DND-41 (cell line): ENCODE measurements at regions not wholly inside any gene's neighbourhood (a gene's known extent, or its start where the extent isn't known, plus 50 kb on each side); places are given as distances from the start of the nearest gene placed in this dataset.

Experiments
- ATAC-seq: fragments of 200-7000 bp; cut with Tn5 transposase; 3 replicates; pipeline ENCODE4 v1.9.1; 2021; ENCODE audit warnings: low read depth; ENCODE audit not compliant: insufficient read depth
- DNase-seq: peaks from one replicate; pipeline ENCODE4 v3.0.0-alpha.2; 2020
- H2AFZ ChIP-seq: 2 replicates; pipeline ENCODE4 v1.6.0; 2012; ENCODE audit warnings: low read depth, low read length
- H3K27ac ChIP-seq: 2 replicates; pipeline ENCODE4 v1.5.1; 2012; ENCODE audit warnings: low read length, inconsistent platforms
- H3K27me3 ChIP-seq: fragments of 200-600 bp; sonication (generic); 2 replicates; pipeline ENCODE4 v1.6.0; 2012; ENCODE audit warnings: low read length, mild to moderate bottlenecking, inconsistent platforms; ENCODE audit not compliant: insufficient read depth, poor library complexity
- H3K36me3 ChIP-seq: 2 replicates; pipeline ENCODE4 v1.5.1; 2012; ENCODE audit warnings: low read length, inconsistent platforms; ENCODE audit not compliant: insufficient read depth
- H3K4me1 ChIP-seq: 2 replicates; pipeline ENCODE4 v1.5.1; 2012; ENCODE audit warnings: mild to moderate bottlenecking, low read length; ENCODE audit not compliant: insufficient read depth
- H3K4me2 ChIP-seq: 2 replicates; pipeline ENCODE4 v1.6.0; 2012; ENCODE audit warnings: mild to moderate bottlenecking, moderate library complexity, low read length, inconsistent platforms; ENCODE audit not compliant: insufficient read depth
- H3K4me3 ChIP-seq, 2 experiments: fragments of 200-600 bp in 1 of 2; shearing (Covaris generic) in 1 of 2; 2 replicates each; pipeline ENCODE4 v1.5.1; 2012 to 2016; ENCODE audit warnings: inconsistent platforms in 2 of 2, low read length in 2 of 2, mild to moderate bottlenecking in 2 of 2, low read depth in 1 of 2, moderate library complexity in 1 of 2
- H3K79me2 ChIP-seq: 2 replicates; pipeline ENCODE4 v1.6.0; 2012; ENCODE audit warnings: low read length, inconsistent platforms; ENCODE audit not compliant: insufficient read depth
- H3K9ac ChIP-seq: 2 replicates; pipeline ENCODE4 v1.6.0; 2012; ENCODE audit warnings: low read depth, mild to moderate bottlenecking, inconsistent platforms, low read length, moderate library complexity
- H3K9me3 ChIP-seq: 2 replicates; pipeline ENCODE4 v1.5.1; 2012; ENCODE audit warnings: low read length, moderate library complexity, mild to moderate bottlenecking, inconsistent platforms; ENCODE audit not compliant: insufficient read depth, severe bottlenecking
- H4K20me1 ChIP-seq: 2 replicates; pipeline ENCODE4 v1.6.0; 2012; ENCODE audit warnings: low read length; ENCODE audit not compliant: insufficient read depth
- EZH2 ChIP-seq: IDR thresholded peaks from 3 replicates; pipeline ENCODE4 v1.6.1; 2012; ENCODE audit warnings: borderline replicate concordance, low read depth, mild to moderate bottlenecking, moderate library complexity, low read length, inconsistent platforms; ENCODE audit not compliant: severe bottlenecking
- TF ChIP-seq, protein P1 (sequence below): IDR thresholded peaks from 2 replicates; pipeline ENCODE4 v1.5.1; 2012; ENCODE audit warnings: borderline replicate concordance, low read length, moderate library complexity, mild to moderate bottlenecking; ENCODE audit not compliant: poor library complexity, severe bottlenecking; ENCODE audit errors: extremely low read depth

DNA sequence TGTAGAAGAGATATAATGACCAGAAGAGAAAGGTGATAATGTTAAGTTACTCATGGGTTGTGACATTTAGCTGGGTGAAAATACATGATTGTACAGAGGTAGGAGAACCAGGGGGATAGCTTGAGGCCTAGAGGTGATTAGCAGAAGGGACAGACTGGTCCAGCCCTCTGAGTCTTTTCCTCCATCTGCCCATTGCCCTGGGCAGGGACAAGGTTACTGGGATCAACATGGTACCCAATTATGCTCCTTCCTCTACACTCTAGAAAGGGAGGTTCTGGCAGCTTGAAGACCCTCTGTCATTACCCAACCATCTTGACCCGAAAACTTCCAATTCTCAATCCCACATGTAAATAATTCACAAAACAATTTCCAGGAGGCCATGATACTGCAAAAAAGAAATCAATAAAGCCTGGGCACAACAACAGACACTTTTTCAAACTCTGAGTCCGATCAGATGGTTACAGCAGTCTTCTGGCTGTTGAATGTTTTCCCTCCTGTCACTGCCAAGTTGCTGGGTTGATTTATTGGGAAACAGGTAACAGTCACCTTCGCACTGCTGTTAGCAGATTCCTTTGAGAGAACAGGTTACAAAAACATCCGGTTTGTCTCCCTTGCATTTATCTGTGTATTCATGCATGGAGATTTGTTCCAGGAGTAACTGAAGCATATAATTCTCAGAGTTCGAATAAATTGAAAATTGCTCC lies 239.1 kb upstream of the HTR2A start:
- no peaks in the 10 kb centered on the region for H4K20me1 ChIP-seq
- no peaks in the 10 kb centered on the region for H3K36me3 ChIP-seq
- no peak overlapping the region for H2AFZ ChIP-seq
- H3K79me2 ChIP-seq: no peaks in the 10 kb centered on the region
- H3K9me3 ChIP-seq: no peaks in the 10 kb centered on the region
- no peak overlapping the region for H3K9ac ChIP-seq
- TF ChIP-seq, protein P1, sequence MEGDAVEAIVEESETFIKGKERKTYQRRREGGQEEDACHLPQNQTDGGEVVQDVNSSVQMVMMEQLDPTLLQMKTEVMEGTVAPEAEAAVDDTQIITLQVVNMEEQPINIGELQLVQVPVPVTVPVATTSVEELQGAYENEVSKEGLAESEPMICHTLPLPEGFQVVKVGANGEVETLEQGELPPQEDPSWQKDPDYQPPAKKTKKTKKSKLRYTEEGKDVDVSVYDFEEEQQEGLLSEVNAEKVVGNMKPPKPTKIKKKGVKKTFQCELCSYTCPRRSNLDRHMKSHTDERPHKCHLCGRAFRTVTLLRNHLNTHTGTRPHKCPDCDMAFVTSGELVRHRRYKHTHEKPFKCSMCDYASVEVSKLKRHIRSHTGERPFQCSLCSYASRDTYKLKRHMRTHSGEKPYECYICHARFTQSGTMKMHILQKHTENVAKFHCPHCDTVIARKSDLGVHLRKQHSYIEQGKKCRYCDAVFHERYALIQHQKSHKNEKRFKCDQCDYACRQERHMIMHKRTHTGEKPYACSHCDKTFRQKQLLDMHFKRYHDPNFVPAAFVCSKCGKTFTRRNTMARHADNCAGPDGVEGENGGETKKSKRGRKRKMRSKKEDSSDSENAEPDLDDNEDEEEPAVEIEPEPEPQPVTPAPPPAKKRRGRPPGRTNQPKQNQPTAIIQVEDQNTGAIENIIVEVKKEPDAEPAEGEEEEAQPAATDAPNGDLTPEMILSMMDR: no peak
- no peak for TF ChIP-seq EZH2
- no peak overlapping the region for H3K4me3 ChIP-seq
- no peak for ATAC-seq
- H3K27me3 ChIP-seq: peaks cover 1% of the 10 kb centered on the region
- no peak overlapping the region for H3K27ac ChIP-seq
- H3K4me1 ChIP-seq: no peaks in the 10 kb centered on the region
- no peak for DNase-seq
- H3K4me2 ChIP-seq: no peak overlapping the region

DNA sequence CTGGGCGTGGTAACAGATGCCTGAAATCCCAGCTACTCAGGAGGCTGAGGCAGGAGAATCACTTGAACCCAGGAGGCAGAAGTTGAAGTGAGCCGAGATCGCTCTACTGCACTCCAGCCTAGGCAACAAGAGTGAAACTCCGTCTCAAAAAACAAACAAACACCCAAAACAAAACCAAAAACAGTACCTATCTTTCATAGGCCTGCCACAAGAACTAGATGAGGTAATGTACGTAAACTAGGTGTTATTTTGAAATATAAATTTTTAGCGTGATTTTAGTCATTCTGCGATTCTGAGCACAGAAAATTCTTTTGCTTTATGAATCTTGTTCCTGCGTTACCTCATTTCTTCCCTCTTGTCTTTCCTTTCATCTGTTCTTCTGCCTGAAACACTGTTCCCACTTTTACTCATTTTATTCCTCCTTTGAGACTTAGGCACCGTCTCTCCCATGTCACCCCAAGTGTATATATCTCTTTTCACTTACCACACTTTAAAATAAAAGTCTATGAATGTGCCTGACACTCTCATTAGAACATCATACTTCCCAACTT lies 238.2 kb upstream of the HTR2A start:
- no peaks in the 10 kb centered on the region for H3K79me2 ChIP-seq
- H3K9ac ChIP-seq: no peak overlapping the region
- no peak overlapping the region for H3K4me2 ChIP-seq
- peaks cover 11% of the 10 kb centered on the region for H3K27me3 ChIP-seq
- H3K4me3 ChIP-seq: no peak overlapping the region
- no peaks in the 10 kb centered on the region for H3K4me1 ChIP-seq
- no peak for ATAC-seq
- no peaks in the 10 kb centered on the region for H3K9me3 ChIP-seq
- H3K27ac ChIP-seq: no peak overlapping the region
- no peak for DNase-seq
- no peak for TF ChIP-seq EZH2
- H2AFZ ChIP-seq: no peak overlapping the region
- H3K36me3 ChIP-seq: no peaks in the 10 kb centered on the region
- H4K20me1 ChIP-seq: no peaks in the 10 kb centered on the region

DNA sequence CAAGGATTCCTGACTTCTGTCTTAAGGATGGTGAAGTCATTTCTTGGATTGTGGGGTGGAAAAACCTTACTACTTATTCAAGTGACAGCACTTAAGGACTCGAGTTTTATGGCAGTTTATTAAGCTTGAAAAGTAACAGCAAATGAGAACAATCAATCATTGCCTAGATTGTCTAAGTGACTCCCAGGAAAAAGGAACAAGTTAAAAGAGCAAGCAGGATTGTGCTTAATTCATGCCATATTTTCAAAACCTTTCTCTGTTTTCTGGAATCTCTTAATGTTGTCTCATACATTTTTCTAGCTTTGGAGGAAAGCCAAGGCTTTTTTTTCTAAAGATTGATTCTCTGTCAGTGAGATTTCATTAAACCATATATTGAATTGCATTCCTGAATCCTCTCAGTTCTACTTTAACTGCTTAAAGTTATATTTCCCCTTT lies 236.2 kb upstream of the HTR2A start:
- ATAC-seq (no peak), DNase-seq (no peak)
- no peak overlapping the region for H3K4me2 ChIP-seq
- no peaks in the 10 kb centered on the region for H4K20me1 ChIP-seq
- TF ChIP-seq EZH2: no peak
- TF ChIP-seq, protein P1: no peak
- H2AFZ ChIP-seq: no peak overlapping the region
- H3K4me1 ChIP-seq: no peaks in the 10 kb centered on the region
- no peaks in the 10 kb centered on the region for H3K9me3 ChIP-seq
- H3K36me3 ChIP-seq: no peaks in the 10 kb centered on the region
- no peaks in the 10 kb centered on the region for H3K79me2 ChIP-seq
- no peak overlapping the region for H3K27ac ChIP-seq
- peaks cover 29% of the 10 kb centered on the region for H3K27me3 ChIP-seq
- H3K9ac ChIP-seq: no peak overlapping the region
- H3K4me3 ChIP-seq: no peak overlapping the region

DNA sequence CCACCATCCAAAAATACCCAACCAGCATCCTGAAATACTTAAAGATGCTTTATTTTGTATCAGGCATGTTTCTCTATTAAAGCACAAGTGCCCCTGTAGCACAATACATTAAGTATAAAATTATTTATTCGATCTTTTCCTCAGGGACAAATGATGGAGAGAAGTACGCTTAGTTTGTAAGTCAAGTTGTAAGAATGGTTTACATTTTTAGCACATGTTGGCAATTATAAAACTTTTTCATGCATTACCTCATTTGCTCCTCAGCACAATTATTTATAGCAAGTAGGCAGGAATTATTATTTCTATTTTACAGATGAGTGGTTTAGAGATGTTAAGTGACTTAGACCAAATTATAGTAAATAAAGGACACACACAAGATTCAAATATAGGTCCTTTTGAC lies 232.6 kb upstream of the HTR2A start:
- no peak overlapping the region for H3K4me2 ChIP-seq
- DNase-seq (no peak), ATAC-seq (no peak)

More for the DNA sequence above, 232.6 kb upstream of the HTR2A start:
- Histone ChIP-seq H3K9ac (no peak overlapping the region), H3K4me1 (no peaks in the 10 kb centered on the region), H2AFZ (no peak overlapping the region), H3K27ac (no peak overlapping the region), H3K9me3 (no peaks in the 10 kb centered on the region), H3K36me3 (no peaks in the 10 kb centered on the region), H3K4me3 (no peak overlapping the region), H3K79me2 (no peaks in the 10 kb centered on the region), H4K20me1 (no peaks in the 10 kb centered on the region), H3K27me3 (peaks cover 35% of the 10 kb centered on the region)
- no peak for TF ChIP-seq EZH2
- TF ChIP-seq, protein P1: no peak
